SU-DHL-6 (cell line): ENCODE measurements at regions not wholly inside any gene's neighbourhood (a gene's known extent, or its start where the extent isn't known, plus 50 kb on each side); places are given as distances from the start of the nearest gene placed in this dataset.

ENCODE experiments used
- H2AFZ ChIP-seq: fragments of 200-600 bp; sonication (generic); 2 replicates; pipeline ENCODE4 v1.6.1; 2014; ENCODE audit warnings: low read depth, mild to moderate bottlenecking, moderate library complexity, mixed read lengths, antibody characterized with exemption, low read length; ENCODE audit not compliant: severe bottlenecking
- H3F3A ChIP-seq: fragments of 200-600 bp; shearing (Covaris generic); 2 replicates; pipeline ENCODE4 v1.6.0; 2016; ENCODE audit warnings: antibody characterized with exemption, mild to moderate bottlenecking; ENCODE audit not compliant: insufficient read depth
- H3K27ac ChIP-seq: fragments of 200-600 bp; sonication (generic); 2 replicates; pipeline ENCODE4 v1.5.1; 2016; ENCODE audit warnings: low read depth, mild to moderate bottlenecking, low read length, moderate library complexity, mixed read lengths
- H3K27me3 ChIP-seq: fragments of 200-600 bp; sonication (generic), shearing (Covaris generic); 2 replicates; pipeline ENCODE4 v1.6.0; 2014; ENCODE audit warnings: mild to moderate bottlenecking, low read length
- H3K36me3 ChIP-seq: fragments of 200-600 bp; sonication (generic); 2 replicates; pipeline ENCODE4 v1.6.1; 2014; ENCODE audit warnings: mild to moderate bottlenecking, low read length, mixed read lengths
- H3K4me2 ChIP-seq: fragments of 300-600, 200-600 bp; shearing (Covaris generic), sonication (generic); 2 replicates; pipeline ENCODE4 v1.6.0; 2014; ENCODE audit warnings: low read length, low read depth, mild to moderate bottlenecking; ENCODE audit not compliant: poor library complexity, severe bottlenecking
- H3K4me3 ChIP-seq: fragments of 200-600 bp; sonication (generic); 2 replicates; pipeline ENCODE4 v1.5.1; 2014; ENCODE audit warnings: antibody characterized with exemption, low read length, mild to moderate bottlenecking, mixed read lengths; ENCODE audit not compliant: insufficient read depth, poor library complexity, severe bottlenecking
- H3K79me2 ChIP-seq: fragments of 200-600 bp; sonication (generic); 2 replicates; pipeline ENCODE4 v1.6.1; 2014; ENCODE audit warnings: mild to moderate bottlenecking, low read length, moderate library complexity; ENCODE audit not compliant: insufficient read depth
- H3K9ac ChIP-seq: fragments of 200-600 bp; sonication (generic); 2 replicates; pipeline ENCODE4 v1.7.0; 2014; ENCODE audit warnings: mild to moderate bottlenecking, low read length
- H3K9me2 ChIP-seq: fragments of 200-600 bp; sonication (generic); replicated peaks from 2 replicates; pipeline ENCODE4 v1.6.1; 2014; ENCODE audit warnings: low read length; ENCODE audit not compliant: insufficient read depth
- H3K9me3 ChIP-seq: fragments of 200-600 bp; sonication (generic); 2 replicates; pipeline ENCODE4 v1.6.1; 2014; ENCODE audit warnings: low read length, mixed read lengths; ENCODE audit not compliant: insufficient read depth
- H4K20me1 ChIP-seq: fragments of 200-600 bp; sonication (generic); 2 replicates; pipeline ENCODE4 v1.6.1; 2014; ENCODE audit warnings: low read depth, mild to moderate bottlenecking, antibody characterized with exemption, low read length, moderate library complexity, mixed read lengths
- CTCF ChIP-seq: fragments of 200-600 bp; sonication (generic); IDR thresholded peaks from one replicate; pipeline ENCODE4 v1.5.1; 2017; ENCODE audit warnings: antibody characterized with exemption, mild to moderate bottlenecking, low read length, moderate library complexity; ENCODE audit not compliant: insufficient read depth, poor library complexity, severe bottlenecking
- EZH2phosphoT487 ChIP-seq: fragments of 200-600 bp; sonication (generic), shearing (Covaris generic); conservative IDR thresholded peaks from 2 replicates; pipeline ENCODE4 v1.6.1; 2018; ENCODE audit warnings: mild to moderate bottlenecking, antibody characterized with exemption, low read length, moderate library complexity, mixed read lengths

DNA sequence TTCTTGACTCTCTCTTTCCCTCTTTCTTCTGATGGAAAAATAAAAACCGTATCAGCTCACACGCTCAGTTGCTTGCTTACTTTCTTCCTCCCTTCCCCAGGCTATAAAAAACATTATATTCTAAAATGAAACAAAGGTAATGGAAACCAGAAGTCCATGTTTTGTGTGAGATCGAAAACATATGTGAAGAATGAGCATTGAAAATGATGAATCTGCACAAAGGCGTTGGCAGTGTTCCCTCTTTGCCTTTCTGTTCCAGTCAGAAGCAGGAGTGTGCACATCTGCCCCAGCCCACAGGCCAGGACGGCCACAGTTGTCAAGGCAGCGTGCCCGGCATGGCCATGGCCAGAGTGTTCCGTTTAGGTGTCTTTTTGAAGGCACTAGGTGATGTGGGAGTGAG, 185.3 kb upstream of the USP24 start:
- Histone ChIP-seq H2AFZ (no peak overlapping the region), H3K27ac (no peak overlapping the region), H3K9me3 (no peaks in the 10 kb centered on the region), H3K4me3 (no peak overlapping the region), H3F3A (no peaks in the 10 kb centered on the region), H3K4me2 (no peak overlapping the region), H3K9ac (no peak overlapping the region), H3K36me3 (no peaks in the 10 kb centered on the region), H3K27me3 (0 out of 2 replicates have a peak, but pooled peaks cover 2% of the 10 kb centered on the region), H3K79me2 (no peaks in the 10 kb centered on the region), H4K20me1 (no peaks in the 10 kb centered on the region), H3K9me2 (peaks cover 3% of the 10 kb centered on the region; the same call in 1 of the 2 replicates)
- TF ChIP-seq EZH2phosphoT487, result no peak
- no peak for TF ChIP-seq CTCF

DNA sequence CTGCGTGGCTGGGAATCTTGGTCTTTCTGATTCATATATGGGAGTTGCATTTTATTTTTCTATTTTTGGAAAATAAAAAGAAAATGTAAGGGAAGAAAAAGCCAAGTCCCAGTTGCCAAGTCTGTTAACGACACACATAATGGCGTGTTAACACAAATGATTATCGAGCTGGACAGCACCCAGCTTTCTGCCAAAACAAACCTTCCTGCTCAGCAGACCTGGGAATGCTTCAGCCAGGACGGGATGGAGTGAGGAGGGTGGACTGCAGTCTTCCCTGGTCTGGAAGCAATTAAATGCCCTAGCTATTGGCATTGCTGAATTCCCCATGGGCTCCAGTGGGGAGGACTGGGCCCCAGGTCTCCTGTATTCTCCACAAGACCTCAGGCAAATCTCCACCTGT, 184.2 kb upstream of the USP24 start:
- Histone ChIP-seq H3K27ac (no peak overlapping the region), H4K20me1 (no peaks in the 10 kb centered on the region), H2AFZ (no peak overlapping the region), H3F3A (no peaks in the 10 kb centered on the region), H3K79me2 (no peaks in the 10 kb centered on the region), H3K9me3 (no peaks in the 10 kb centered on the region), H3K27me3 (0 out of 2 replicates have a peak, but pooled peaks cover 2% of the 10 kb centered on the region), H3K4me2 (no peak overlapping the region), H3K4me3 (no peak overlapping the region), H3K9me2 (peaks cover 3% of the 10 kb centered on the region; the same call in 1 of the 2 replicates), H3K36me3 (no peaks in the 10 kb centered on the region), H3K9ac (no peak overlapping the region)
- no peak for TF ChIP-seq EZH2phosphoT487
- TF ChIP-seq CTCF, result no peak

- no peak overlapping the region for H2AFZ ChIP-seq
Measured at GRCh38 chr1:55396381-55396891, 181.3 kb upstream of the USP24 start.

More at GRCh38 chr1:55396381-55396891, 181.3 kb upstream of the USP24 start:
- H3K4me3 ChIP-seq, result no peak overlapping the region
- H3K36me3 ChIP-seq, result no peaks in the 10 kb centered on the region
- H4K20me1 ChIP-seq, result no peaks in the 10 kb centered on the region
- no peaks in the 10 kb centered on the region for H3K79me2 ChIP-seq
- no peak overlapping the region for H3K27ac ChIP-seq
- peaks cover 3% of the 10 kb centered on the region; the same call in 1 of the 2 replicates for H3K9me2 ChIP-seq
- 0 out of 2 replicates have a peak, but pooled peaks cover 2% of the 10 kb centered on the region for H3K27me3 ChIP-seq
- no peaks in the 10 kb centered on the region for H3F3A ChIP-seq
- H3K9me3 ChIP-seq, result no peaks in the 10 kb centered on the region
- H3K4me2 ChIP-seq, result no peak overlapping the region
- no peak for TF ChIP-seq EZH2phosphoT487
- TF ChIP-seq CTCF, result no peak
- no peak overlapping the region for H3K9ac ChIP-seq
